ENCODE measurements at regions not wholly inside any gene's neighbourhood (a gene's known extent, or its start where the extent isn't known, plus 50 kb on each side); places are given as distances from the start of the nearest gene placed in this dataset.
A peak's percentile ranks its signal among the peaks of the same experiment; 100 is the strongest.

- no peak for DNase-seq (ENCODE audit: low spot score)
Measured at GRCh38 chr13:57224414-57224813, 57.4 kb downstream of the PRR20E start.

- no peak for DNase-seq (ENCODE audit: low spot score)
Measured at GRCh38 chr13:57250472-57250871, 83.5 kb downstream of the PRR20E start.

GRCh38 chr13:57253551-57253950 is 86.6 kb downstream of the PRR20E start:
- no peak for DNase-seq (ENCODE audit: low spot score)

- no peak for DNase-seq (ENCODE audit: low spot score)
Measured at GRCh38 chr13:57264965-57265364, 98.0 kb downstream of the PRR20E start.

- no peak for DNase-seq (ENCODE audit: low spot score)
Measured at GRCh38 chr13:57270493-57270892, 103.5 kb downstream of the PRR20E start.

GRCh38 chr13:57286511-57287098 is 119.6 kb downstream of the PRR20E start:
- no peak for DNase-seq (ENCODE audit: low spot score)

- DNase-seq (ENCODE audit: low spot score), result no peak
Measured at GRCh38 chr13:57302604-57303003, 135.6 kb downstream of the PRR20E start.

- DNase-seq (ENCODE audit: low spot score), result no peak
Measured at GRCh38 chr13:57311009-57311586, 144.1 kb downstream of the PRR20E start.

GRCh38 chr13:57314897-57315520 is 148.0 kb downstream of the PRR20E start:
- peak; percentile 3 for DNase-seq (ENCODE audit: low spot score)

GRCh38 chr13:57326532-57326931 is 159.5 kb downstream of the PRR20E start:
- no peak for DNase-seq (ENCODE audit: low spot score)

GRCh38 chr13:57340878-57341277 is 173.9 kb downstream of the PRR20E start:
- DNase-seq (ENCODE audit: low spot score), result no peak

- DNase-seq (ENCODE audit: low spot score), result no peak
Measured at GRCh38 chr13:57345526-57345925, 178.5 kb downstream of the PRR20E start.

- DNase-seq (ENCODE audit: low spot score), result peak; percentile 14
Measured at GRCh38 chr13:57346786-57347185, 179.8 kb downstream of the PRR20E start.

- no peak for DNase-seq (ENCODE audit: low spot score)
Measured at GRCh38 chr13:57352114-57352513, 185.1 kb downstream of the PRR20E start.

- no peak for DNase-seq (ENCODE audit: low spot score)
Measured at GRCh38 chr13:57353831-57354230, 186.8 kb downstream of the PRR20E start.

- no peak for DNase-seq (ENCODE audit: low spot score)
Measured at GRCh38 chr13:57375876-57376275, 208.9 kb downstream of the PRR20E start.

- DNase-seq (ENCODE audit: low spot score), result no peak
Measured at GRCh38 chr13:57408312-57408711, 223.2 kb upstream of the PCDH17 start.

- DNase-seq (ENCODE audit: low spot score), result peak; percentile 77
Measured at GRCh38 chr13:57409121-57409520, 222.4 kb upstream of the PCDH17 start.

GRCh38 chr13:57409656-57410055 is 221.9 kb upstream of the PCDH17 start:
- DNase-seq (ENCODE audit: low spot score), result no peak

GRCh38 chr13:57418067-57418677 is 213.4 kb upstream of the PCDH17 start:
- DNase-seq (ENCODE audit: low spot score), result no peak

GRCh38 chr13:57424379-57424778 is 207.2 kb upstream of the PCDH17 start:
- no peak for DNase-seq (ENCODE audit: low spot score)

- no peak for DNase-seq (ENCODE audit: low spot score)
Measured at GRCh38 chr13:57425531-57425930, 206.0 kb upstream of the PCDH17 start.

- DNase-seq (ENCODE audit: low spot score), result no peak
Measured at GRCh38 chr13:57437587-57437986, 194.0 kb upstream of the PCDH17 start.
